Effector memory CD8-positive, alpha-beta T cell (primary cell): ENCODE measurements at regions not wholly inside any gene's neighbourhood (a gene's known extent, or its start where the extent isn't known, plus 50 kb on each side); places are given as distances from the start of the nearest gene placed in this dataset.

Source experiments
- ATAC-seq: fragments of 150-1000 bp; cut with Tn5 transposase; replicated peaks from 2 replicates; pipeline ENCODE4 v1.10.0; 2021; ENCODE audit warnings: mild to moderate bottlenecking, moderate library complexity
- DNase-seq, 3 experiments: peaks; one replicate each; pipeline ENCODE4 v3.0.0; 2021
- H3K27ac Mint-ChIP-seq, 2 donors: one replicate each; pipeline ENCODE4 v1.8.0; 2022; ENCODE audit warnings: mild to moderate bottlenecking in 2 of 2, mixed read lengths in 2 of 2, moderate library complexity in 2 of 2
- H3K27me3 Mint-ChIP-seq, 2 donors: one replicate each; pipeline ENCODE4 v1.8.0; 2022; ENCODE audit warnings: mixed read lengths in 2 of 2
- H3K36me3 Mint-ChIP-seq: one replicate; pipeline ENCODE4 v1.8.0; 2022; ENCODE audit warnings: mild to moderate bottlenecking, moderate library complexity, mixed read lengths; ENCODE audit not compliant: insufficient read depth
- H3K4me1 Mint-ChIP-seq, 2 donors: one replicate each; pipeline ENCODE4 v1.8.0; 2022; ENCODE audit warnings: low read depth in 2 of 2, mixed read lengths in 2 of 2
- H3K4me3 Mint-ChIP-seq, 2 donors: one replicate each; pipeline ENCODE4 v1.8.0; 2022; ENCODE audit warnings: mild to moderate bottlenecking in 2 of 2, mixed read lengths in 2 of 2, moderate library complexity in 2 of 2
- H3K9me3 Mint-ChIP-seq, 2 donors: one replicate each; pipeline ENCODE4 v1.8.0; 2022; ENCODE audit warnings: mixed read lengths in 2 of 2

DNA sequence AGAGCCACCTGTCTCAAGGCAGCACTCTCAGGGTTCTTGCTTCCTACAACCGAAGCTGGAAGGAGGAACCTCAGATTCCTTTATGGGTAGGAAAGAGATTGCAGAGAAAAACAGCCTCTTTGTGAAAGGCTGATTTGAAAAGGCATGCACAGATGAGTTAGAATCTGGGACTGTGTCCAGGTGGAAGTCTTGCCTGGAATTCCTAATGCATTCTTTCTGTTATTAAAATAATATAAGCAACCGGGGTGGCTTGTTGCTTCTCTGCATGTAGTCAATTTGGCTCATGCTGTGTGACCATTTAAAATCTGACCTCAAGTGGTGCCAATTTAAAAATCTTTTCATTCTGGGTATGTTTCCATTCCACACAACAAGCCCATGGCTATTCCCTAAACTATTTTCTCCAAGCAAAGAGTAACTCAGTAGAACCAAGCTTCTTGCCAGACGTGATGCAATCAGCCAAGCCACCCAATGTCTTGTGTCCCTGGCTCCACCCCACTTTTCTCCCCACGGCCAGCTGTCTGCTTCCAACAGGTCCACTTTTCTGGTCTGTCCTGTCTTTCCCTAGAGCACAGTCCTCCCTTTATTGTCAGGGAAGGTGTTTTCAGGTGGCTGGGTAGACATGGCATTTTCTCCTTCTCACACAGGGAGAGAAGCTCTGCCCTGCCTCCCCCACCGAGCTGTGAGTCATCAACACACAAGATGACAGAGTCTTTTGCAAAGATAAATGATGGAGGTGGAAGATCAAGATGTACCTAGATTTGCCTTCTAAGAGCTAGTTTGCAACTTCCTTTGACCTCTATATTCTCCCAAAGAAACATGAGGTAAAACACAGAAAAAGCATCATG lies 394.3 kb downstream of the FOXO1 start:
- H3K4me3 Mint-ChIP-seq: no peak overlapping the region

DNA sequence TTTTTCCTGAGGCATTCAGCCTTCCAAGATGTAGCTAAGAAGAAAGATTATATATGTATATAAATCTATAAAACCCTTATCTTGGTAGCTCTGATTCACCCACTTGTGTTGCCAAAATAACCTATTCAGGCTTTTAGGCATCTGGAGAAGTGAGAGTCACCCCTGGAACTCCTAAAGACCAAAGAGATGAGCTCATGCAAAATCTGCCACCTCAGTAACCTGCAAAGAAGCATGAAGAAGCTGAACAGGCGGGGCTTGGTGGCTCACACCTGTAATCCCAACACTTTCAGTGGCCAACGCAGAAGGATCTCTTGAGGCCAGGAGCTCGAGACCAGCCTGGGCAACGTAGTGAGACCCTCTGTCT lies 393.7 kb downstream of the FOXO1 start:
- H3K27me3 Mint-ChIP-seq: peaks cover 0 to 4% of the 10 kb centered on the region in 2 donors
- H3K9me3 Mint-ChIP-seq: no peaks in the 10 kb centered on the region
- ATAC-seq (no peak), DNase-seq (no peak)
- no peaks in the 10 kb centered on the region for H3K36me3 Mint-ChIP-seq
- H3K4me3 Mint-ChIP-seq: no peak overlapping the region
- H3K4me1 Mint-ChIP-seq: peaks cover 13 to 16% of the 10 kb centered on the region in 2 donors
- H3K27ac Mint-ChIP-seq: no peak overlapping the region

More for the DNA sequence above, 394.3 kb downstream of the FOXO1 start:
- ATAC-seq (no peak), DNase-seq (no peak)
- H3K27ac Mint-ChIP-seq: peak overlapping the region in 1 of 2 donors; percentile 26
- no peaks in the 10 kb centered on the region for H3K9me3 Mint-ChIP-seq
- H3K36me3 Mint-ChIP-seq: no peaks in the 10 kb centered on the region
- H3K4me1 Mint-ChIP-seq: peaks cover 13 to 16% of the 10 kb centered on the region in 2 donors
- H3K27me3 Mint-ChIP-seq: peaks cover 0 to 10% of the 10 kb centered on the region in 2 donors

DNA sequence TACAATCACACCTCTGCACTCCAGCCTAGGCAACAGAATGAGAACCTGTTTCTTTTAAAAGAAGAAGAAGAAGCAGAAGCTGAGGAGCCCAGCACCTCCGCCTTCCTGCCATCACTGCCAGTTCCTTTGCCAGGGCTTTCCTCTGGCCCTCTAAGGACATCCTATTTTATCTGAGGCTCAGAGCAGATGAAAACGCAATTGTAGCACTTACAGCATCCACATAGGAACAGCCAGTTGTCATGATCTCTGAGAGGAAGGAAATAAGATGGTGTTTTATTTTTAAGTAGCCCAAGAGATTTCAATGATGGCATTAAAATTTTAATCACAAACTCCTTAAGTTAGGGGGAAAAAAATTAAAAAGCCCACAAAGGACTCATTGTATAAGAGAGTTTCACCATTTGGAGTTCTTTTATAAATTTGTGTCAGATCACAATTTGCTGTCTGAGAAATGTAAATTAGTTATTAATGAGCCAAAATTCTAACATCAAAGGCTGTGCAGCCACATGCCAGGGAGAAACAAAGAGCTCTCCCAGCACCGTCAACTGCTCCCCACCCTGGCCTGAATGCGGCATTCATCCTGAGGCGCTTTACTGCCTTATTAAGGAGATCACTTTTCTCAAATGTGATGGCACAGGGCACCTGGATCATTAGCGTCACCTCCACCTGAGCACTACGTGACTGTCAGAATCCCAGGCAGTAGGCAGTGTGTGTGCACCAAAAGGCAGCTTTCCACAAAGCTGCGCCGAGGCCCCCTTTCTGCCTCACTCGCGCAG lies 393.0 kb downstream of the FOXO1 start:
- H3K27ac Mint-ChIP-seq: no peak overlapping the region
- no peaks in the 10 kb centered on the region for H3K9me3 Mint-ChIP-seq
- H3K4me3 Mint-ChIP-seq: no peak overlapping the region
- H3K36me3 Mint-ChIP-seq: no peaks in the 10 kb centered on the region
- H3K27me3 Mint-ChIP-seq: no peaks in the 10 kb centered on the region
- no peak for DNase-seq
- ATAC-seq: no peak
- peaks cover 13 to 16% of the 10 kb centered on the region in 2 donors for H3K4me1 Mint-ChIP-seq

DNA sequence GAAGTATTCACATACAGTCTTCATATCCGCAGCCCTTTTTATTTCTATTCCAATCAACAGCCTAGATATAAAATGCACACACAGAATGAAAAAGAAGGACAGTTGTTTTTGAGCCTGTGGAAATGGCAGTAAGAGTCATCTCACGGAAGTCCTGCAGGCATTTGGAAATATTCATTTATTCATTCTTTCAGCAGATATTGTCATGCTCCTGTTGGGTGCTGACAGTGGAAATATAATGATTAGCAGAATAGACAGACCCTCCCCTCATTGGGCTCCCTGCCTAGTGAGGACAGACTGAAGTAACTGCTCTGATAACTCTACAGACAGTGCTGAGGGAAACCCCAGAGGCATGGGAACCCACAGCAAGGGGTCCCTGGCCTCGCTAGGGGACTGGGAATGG lies 392.3 kb downstream of the FOXO1 start:
- H3K27me3 Mint-ChIP-seq: no peaks in the 10 kb centered on the region
- no peaks in the 10 kb centered on the region for H3K36me3 Mint-ChIP-seq
- no peaks in the 10 kb centered on the region for H3K9me3 Mint-ChIP-seq
- ATAC-seq (no peak), DNase-seq (no peak)
- peaks cover 13 to 16% of the 10 kb centered on the region in 2 donors for H3K4me1 Mint-ChIP-seq
- no peak overlapping the region for H3K4me3 Mint-ChIP-seq
- H3K27ac Mint-ChIP-seq: no peak overlapping the region

DNA sequence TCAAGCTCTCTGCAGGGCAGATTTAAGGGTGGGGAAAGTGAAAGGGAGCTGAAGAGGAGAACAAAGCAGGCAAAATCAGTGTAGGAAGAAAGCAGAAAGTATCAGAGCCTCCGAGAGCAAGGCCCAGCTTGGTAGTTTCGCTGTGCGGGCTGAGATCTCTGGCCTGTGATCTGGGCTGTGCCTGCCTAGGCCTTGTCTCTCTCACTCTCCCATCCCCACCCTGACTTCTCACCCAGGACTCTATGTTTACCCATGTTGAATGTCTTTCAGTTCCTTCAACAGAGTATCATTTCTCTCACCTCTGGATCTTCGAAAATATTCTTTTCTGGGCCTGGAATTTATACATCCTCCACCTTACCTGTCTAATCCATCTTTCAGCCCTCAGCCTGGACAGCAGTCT lies 391.3 kb downstream of the FOXO1 start:
- no peak for DNase-seq
- Mint-ChIP-seq H3K27ac (peak overlapping the region in 1 of 2 donors; percentile 15), H3K27me3 (no peaks in the 10 kb centered on the region), H3K36me3 (no peaks in the 10 kb centered on the region), H3K4me1 (peaks cover 13 to 16% of the 10 kb centered on the region in 2 donors), H3K9me3 (no peaks in the 10 kb centered on the region), H3K4me3 (no peak overlapping the region)
- no peak for ATAC-seq

DNA sequence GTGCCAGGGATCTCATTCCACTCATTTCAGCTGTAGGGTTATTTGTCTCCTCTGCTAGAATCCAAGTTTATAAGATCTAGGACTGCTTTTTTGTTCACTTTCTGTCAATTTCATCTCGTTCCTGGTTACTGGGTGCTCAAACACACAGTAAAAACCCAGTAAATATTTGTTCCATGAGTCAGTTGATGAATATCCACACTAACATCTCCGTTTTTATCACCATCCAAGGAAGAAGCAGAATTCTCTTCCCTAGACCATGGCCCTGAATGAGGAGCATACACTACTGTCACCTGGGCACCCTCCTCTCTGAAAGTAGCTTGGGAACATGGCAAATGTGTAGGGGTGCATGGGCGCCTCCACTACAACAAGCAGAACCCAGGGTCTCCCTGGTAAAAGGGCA lies 390.8 kb downstream of the FOXO1 start:
- Mint-ChIP-seq H3K4me1 (peaks cover 8 to 13% of the 10 kb centered on the region in 2 donors), H3K27me3 (no peaks in the 10 kb centered on the region), H3K36me3 (no peaks in the 10 kb centered on the region), H3K9me3 (no peaks in the 10 kb centered on the region), H3K27ac (peak overlapping the region in 1 of 2 donors; percentile 15), H3K4me3 (no peak overlapping the region)
- ATAC-seq (no peak), DNase-seq (no peak)

DNA sequence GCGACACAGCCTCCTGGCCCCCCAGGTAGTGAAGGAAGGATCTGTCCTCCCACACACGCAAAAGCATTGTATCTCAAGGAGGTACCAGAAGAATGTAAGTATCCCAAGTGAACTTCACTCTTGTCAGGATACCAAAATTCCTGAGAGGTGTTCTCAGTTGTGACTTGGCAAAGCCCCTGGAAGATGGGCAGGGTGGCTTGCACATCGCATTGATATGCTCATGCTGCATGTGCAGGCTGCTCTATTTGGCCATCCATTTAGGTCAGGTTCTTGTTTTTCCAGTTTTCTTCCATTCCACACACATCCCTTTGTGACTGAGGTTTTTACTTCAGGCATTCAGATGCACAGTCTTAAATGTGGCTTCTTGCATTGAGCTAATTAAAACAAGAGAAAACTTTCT lies 382.8 kb downstream of the FOXO1 start:
- peak overlapping the region in 1 of 2 donors; percentile 2 for H3K27ac Mint-ChIP-seq
- H3K36me3 Mint-ChIP-seq: no peaks in the 10 kb centered on the region
- no peaks in the 10 kb centered on the region for H3K27me3 Mint-ChIP-seq
- no peak overlapping the region for H3K4me3 Mint-ChIP-seq
- no peak for ATAC-seq
- H3K9me3 Mint-ChIP-seq: no peaks in the 10 kb centered on the region
- H3K4me1 Mint-ChIP-seq: no peaks in the 10 kb centered on the region
- no peak for DNase-seq

DNA sequence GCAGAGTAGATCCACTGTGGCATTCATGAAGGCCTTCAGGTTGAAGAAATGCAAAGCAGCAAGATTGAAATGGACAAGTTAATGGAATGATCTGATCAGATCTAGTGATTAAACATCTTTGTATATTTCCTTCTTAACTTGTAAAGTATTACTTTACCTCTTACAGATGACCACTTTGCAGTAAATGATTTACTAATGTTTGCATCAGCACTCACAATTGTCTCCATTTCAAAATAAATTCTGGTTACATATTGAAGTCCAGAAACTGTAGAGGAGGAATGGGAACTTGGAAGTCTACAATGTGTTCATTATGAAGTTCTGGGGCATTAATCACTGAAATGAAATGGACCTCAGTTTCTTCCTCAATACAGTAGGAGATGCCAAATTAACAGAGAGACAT lies 380.8 kb downstream of the FOXO1 start:
- Mint-ChIP-seq H3K4me3 (no peak overlapping the region), H3K36me3 (no peaks in the 10 kb centered on the region), H3K27ac (no peak overlapping the region), H3K9me3 (no peaks in the 10 kb centered on the region), H3K27me3 (no peaks in the 10 kb centered on the region), H3K4me1 (no peaks in the 10 kb centered on the region)
- no peak for ATAC-seq
- no peak for DNase-seq

DNA sequence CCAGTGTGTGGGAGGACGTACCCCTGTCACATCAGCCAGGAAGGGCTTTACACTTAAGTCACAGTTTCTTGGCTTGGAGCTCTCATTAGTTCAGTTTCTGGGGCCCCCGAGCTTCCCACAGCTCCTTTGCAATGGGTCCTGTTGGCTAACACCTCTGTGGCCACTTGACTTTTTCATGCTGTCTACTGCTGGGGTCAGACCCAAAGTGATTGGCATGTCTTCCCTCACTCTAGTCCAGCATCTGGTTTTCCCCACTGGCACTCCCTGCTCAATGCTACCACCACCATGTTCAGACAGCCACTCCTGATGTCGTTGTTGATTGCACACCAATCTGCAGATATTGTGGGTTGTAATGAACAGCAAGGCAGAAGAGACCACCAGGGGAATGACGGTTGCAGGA lies 379.0 kb downstream of the FOXO1 start:
- H3K27ac Mint-ChIP-seq: no peak overlapping the region
- H3K36me3 Mint-ChIP-seq: no peaks in the 10 kb centered on the region
- DNase-seq (no peak), ATAC-seq (no peak)
- no peaks in the 10 kb centered on the region for H3K9me3 Mint-ChIP-seq
- no peak overlapping the region for H3K4me3 Mint-ChIP-seq
- no peaks in the 10 kb centered on the region for H3K27me3 Mint-ChIP-seq
- H3K4me1 Mint-ChIP-seq: no peaks in the 10 kb centered on the region

DNA sequence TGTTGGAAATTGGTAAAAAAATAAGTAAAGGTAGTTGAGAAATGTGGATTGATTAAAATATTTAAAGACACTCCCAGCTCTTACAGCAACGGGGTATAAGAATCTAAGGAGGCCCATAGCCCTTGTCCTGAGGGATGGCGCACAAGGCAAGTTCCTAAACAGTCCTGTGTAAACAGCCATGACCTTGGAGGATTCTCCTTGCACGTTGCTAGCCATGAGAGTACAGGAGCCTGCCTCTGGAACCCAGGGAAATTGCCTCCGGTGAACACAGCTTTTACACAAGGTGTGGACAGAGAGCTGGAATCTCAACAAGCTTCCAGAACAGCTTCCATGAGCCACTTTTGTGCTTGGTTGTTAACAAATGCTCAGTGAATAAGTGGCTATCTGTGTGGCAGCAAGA lies 378.2 kb downstream of the FOXO1 start:
- Mint-ChIP-seq H3K27me3 (no peaks in the 10 kb centered on the region), H3K36me3 (no peaks in the 10 kb centered on the region), H3K4me3 (no peak overlapping the region), H3K9me3 (no peaks in the 10 kb centered on the region), H3K4me1 (no peaks in the 10 kb centered on the region), H3K27ac (no peak overlapping the region)
- DNase-seq (no peak), ATAC-seq (no peak)

DNA sequence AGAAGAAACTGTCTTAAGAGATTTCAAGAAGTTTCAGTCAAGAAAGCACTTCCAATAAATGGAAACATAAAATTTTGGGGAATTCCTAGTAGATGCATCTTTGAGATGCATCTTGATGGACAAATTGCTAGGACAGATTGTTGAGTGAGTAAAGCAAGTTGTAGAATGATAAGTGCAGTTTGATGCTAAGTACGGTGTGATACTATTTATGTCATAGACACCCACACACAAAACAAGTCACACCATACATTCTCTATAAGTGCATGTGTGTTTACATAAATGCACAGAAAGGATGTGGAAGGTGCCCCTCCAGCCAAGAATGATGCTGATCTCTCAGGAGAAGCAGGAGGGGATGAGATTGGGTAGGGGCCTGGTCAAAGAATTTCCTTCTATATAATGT lies 375.7 kb downstream of the FOXO1 start:
- no peaks in the 10 kb centered on the region for H3K27me3 Mint-ChIP-seq
- no peaks in the 10 kb centered on the region for H3K4me1 Mint-ChIP-seq
- no peak for ATAC-seq

DNA sequence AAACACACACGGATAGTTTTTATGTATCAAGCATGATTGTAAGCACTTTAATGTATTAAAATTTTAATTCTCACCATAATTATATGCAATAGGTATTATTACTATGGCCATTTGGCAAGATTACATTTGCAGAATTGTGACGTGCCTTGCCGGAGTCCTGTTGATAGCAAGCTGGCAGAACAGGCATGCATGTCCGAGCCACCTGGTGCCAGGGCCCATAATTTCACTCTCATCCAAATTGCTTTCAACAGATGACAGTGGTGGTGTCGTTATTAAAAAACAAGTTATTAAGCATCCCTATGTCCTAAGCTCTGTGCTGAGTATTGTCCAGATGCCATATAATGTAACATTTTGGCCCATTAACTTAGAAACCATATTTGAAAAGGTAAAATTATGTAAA lies 374.3 kb downstream of the FOXO1 start:
- no peaks in the 10 kb centered on the region for H3K27me3 Mint-ChIP-seq
- DNase-seq (no peak), ATAC-seq (no peak)
- no peak overlapping the region for H3K27ac Mint-ChIP-seq
- H3K36me3 Mint-ChIP-seq: no peaks in the 10 kb centered on the region
- no peak overlapping the region for H3K4me3 Mint-ChIP-seq
- no peaks in the 10 kb centered on the region for H3K4me1 Mint-ChIP-seq
- no peaks in the 10 kb centered on the region for H3K9me3 Mint-ChIP-seq

More for the DNA sequence above, 375.7 kb downstream of the FOXO1 start:
- Mint-ChIP-seq H3K4me3 (no peak overlapping the region), H3K36me3 (no peaks in the 10 kb centered on the region), H3K9me3 (no peaks in the 10 kb centered on the region), H3K27ac (no peak overlapping the region)
- no peak for DNase-seq

DNA sequence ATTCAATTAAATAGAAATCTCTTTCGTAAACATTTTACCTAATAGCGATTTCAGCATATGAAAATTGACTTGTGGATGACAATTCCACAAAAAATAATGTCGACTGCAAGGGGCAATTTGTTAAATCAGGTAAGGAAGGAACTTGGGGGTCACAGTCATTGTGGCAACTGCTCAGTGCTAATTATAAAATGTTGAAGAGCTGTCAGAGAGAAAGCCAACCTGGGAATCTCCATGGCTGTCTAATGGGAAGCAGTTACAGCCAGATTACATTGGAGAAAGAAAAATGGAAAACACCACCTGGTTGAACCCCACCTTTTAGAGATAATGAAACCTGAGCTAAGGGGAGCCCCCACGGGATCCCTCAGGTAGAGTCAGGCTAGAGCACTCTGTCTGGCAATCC lies 373.9 kb downstream of the FOXO1 start:
- ATAC-seq: no peak
- Mint-ChIP-seq H3K9me3 (no peaks in the 10 kb centered on the region), H3K27me3 (no peaks in the 10 kb centered on the region), H3K27ac (no peak overlapping the region), H3K4me3 (no peak overlapping the region), H3K4me1 (no peaks in the 10 kb centered on the region), H3K36me3 (no peaks in the 10 kb centered on the region)
- no peak for DNase-seq

DNA sequence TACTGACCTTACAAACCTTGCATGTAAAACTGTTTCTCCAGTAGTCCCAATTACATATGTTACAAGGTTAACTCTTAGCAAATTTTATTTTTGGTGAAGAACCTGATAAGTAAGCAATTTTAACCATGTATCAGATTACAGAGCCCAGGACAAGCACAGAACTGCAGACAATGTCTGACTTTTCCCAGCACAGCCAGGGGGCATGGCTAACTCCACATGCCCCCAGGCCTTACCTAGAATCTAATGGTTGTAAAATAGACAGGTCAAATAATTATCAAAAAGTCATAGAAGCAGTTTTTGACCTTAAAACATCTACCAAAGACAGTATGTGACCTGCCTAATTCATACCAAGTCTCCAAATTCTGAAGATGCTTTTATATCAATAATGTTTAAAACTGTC lies 364.1 kb downstream of the FOXO1 start:
- DNase-seq (no peak), ATAC-seq (no peak)
- no peak overlapping the region for H3K4me3 Mint-ChIP-seq
- no peaks in the 10 kb centered on the region for H3K36me3 Mint-ChIP-seq
- peaks cover 5 to 8% of the 10 kb centered on the region in 2 donors for H3K9me3 Mint-ChIP-seq
- H3K4me1 Mint-ChIP-seq: peaks cover 0 to 3% of the 10 kb centered on the region in 2 donors
- peaks cover 12% of the 10 kb centered on the region in 2 donors for H3K27me3 Mint-ChIP-seq
- no peak overlapping the region for H3K27ac Mint-ChIP-seq
